ENCODE measurements at regions not wholly inside any gene's neighbourhood (a gene's known extent, or its start where the extent isn't known, plus 50 kb on each side); places are given as distances from the start of the nearest gene placed in this dataset.

- TF ChIP-seq FOXP4 (CRISPR knock-in tag; IDR thresholded peaks at IDR 0.05), result peak; percentile 14; the same call in 1 of the 2 replicates
- TF ChIP-seq SOX15 (CRISPR knock-in tag; IDR thresholded peaks at IDR 0.05), result no peak
- 0 out of 2 replicates have a peak, but pooled peaks have one; percentile 49 for TF ChIP-seq ETV6 (CRISPR knock-in tag; IDR thresholded peaks at IDR 0.05)
- no peak for TF ChIP-seq ATF2 (CRISPR knock-in tag; IDR thresholded peaks at IDR 0.05; ENCODE audit: borderline replicate concordance, low read depth)
- no peak for TF ChIP-seq MAX (CRISPR knock-in tag; IDR thresholded peaks at IDR 0.05)
- no peak for TF ChIP-seq FOXP1 (CRISPR knock-in tag; IDR thresholded peaks at IDR 0.05; ENCODE audit: borderline replicate concordance)
- no peak for TF ChIP-seq EMX1 (CRISPR knock-in tag; IDR thresholded peaks at IDR 0.05)
These were observed 93.2 kb upstream of the OTX2 start (continued) for GRCh38 chr14:56903304-56903969.

DNA sequence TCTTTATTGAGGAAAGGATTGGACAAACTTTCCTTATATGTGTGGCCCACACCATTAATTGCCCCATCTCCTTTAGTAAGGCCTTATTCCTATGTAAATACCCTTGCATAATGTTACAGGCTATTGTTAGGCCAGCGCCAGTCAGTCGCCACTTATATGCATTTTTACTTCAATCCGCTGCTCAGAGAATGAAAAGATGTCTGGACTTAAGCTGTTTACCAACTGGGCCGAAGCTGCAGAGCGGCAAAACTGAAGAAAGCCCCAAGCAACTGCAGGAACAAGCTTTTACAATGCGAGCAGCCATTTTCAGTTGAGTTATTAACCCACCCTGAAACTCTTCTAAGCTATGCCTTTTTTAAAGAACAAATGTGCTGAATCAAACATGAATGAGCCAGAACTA is 92.1 kb upstream of the OTX2 start:
- TF ChIP-seq SP1 (CRISPR knock-in tag; conservative IDR thresholded peaks at IDR 0.05), result no peak
- TF ChIP-seq ATF3 (CRISPR knock-in tag; conservative IDR thresholded peaks at IDR 0.05), result no peak
- TF ChIP-seq, protein P1, sequence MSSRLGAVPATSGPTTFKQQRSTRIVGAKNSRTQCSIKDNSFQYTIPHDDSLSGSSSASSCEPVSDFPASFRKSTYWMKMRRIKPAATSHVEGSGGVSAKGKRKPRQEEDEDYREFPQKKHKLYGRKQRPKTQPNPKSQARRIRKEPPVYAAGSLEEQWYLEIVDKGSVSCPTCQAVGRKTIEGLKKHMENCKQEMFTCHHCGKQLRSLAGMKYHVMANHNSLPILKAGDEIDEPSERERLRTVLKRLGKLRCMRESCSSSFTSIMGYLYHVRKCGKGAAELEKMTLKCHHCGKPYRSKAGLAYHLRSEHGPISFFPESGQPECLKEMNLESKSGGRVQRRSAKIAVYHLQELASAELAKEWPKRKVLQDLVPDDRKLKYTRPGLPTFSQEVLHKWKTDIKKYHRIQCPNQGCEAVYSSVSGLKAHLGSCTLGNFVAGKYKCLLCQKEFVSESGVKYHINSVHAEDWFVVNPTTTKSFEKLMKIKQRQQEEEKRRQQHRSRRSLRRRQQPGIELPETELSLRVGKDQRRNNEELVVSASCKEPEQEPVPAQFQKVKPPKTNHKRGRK (CRISPR knock-in tag; IDR thresholded peaks at IDR 0.05; ENCODE audit: borderline replicate concordance), result no peak
- TF ChIP-seq, protein P2, sequence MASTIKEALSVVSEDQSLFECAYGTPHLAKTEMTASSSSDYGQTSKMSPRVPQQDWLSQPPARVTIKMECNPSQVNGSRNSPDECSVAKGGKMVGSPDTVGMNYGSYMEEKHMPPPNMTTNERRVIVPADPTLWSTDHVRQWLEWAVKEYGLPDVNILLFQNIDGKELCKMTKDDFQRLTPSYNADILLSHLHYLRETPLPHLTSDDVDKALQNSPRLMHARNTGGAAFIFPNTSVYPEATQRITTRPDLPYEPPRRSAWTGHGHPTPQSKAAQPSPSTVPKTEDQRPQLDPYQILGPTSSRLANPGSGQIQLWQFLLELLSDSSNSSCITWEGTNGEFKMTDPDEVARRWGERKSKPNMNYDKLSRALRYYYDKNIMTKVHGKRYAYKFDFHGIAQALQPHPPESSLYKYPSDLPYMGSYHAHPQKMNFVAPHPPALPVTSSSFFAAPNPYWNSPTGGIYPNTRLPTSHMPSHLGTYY (CRISPR knock-in tag; IDR thresholded peaks at IDR 0.05), result no peak
- TF ChIP-seq, protein P3, sequence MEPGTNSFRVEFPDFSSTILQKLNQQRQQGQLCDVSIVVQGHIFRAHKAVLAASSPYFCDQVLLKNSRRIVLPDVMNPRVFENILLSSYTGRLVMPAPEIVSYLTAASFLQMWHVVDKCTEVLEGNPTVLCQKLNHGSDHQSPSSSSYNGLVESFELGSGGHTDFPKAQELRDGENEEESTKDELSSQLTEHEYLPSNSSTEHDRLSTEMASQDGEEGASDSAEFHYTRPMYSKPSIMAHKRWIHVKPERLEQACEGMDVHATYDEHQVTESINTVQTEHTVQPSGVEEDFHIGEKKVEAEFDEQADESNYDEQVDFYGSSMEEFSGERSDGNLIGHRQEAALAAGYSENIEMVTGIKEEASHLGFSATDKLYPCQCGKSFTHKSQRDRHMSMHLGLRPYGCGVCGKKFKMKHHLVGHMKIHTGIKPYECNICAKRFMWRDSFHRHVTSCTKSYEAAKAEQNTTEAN (CRISPR knock-in tag; IDR thresholded peaks at IDR 0.05), result no peak
- no peak for TF ChIP-seq NFYB (CRISPR knock-in tag; conservative IDR thresholded peaks at IDR 0.05; ENCODE audit: low read depth)
- H3K36me3 Mint-ChIP-seq, result no peaks in the 10 kb centered on the region
- POLR2A ChIA-PET, result no interaction called here
- peak overlapping the region; percentile 88 for H3K27ac Mint-ChIP-seq
- CTCF ChIA-PET, result interaction anchor here (1.5 kb wide), 1 partner anchor 13 kb away, joined by 4 read pairs; no protein-coding TSS in a partner anchor
- H3K27me3 Mint-ChIP-seq (ENCODE audit: low read depth), result peaks cover 57% of the 10 kb centered on the region
- ATAC-seq (no peak), DNase-seq (ENCODE audit: low spot score) (no peak)
- H3K9me3 Mint-ChIP-seq, result peaks cover 5% of the 10 kb centered on the region; the same call in 1 of the 2 replicates
- peak overlapping the region; percentile 29 for H3K4me3 Mint-ChIP-seq
- H3K4me1 Mint-ChIP-seq, result peaks cover 85% of the 10 kb centered on the region

DNA sequence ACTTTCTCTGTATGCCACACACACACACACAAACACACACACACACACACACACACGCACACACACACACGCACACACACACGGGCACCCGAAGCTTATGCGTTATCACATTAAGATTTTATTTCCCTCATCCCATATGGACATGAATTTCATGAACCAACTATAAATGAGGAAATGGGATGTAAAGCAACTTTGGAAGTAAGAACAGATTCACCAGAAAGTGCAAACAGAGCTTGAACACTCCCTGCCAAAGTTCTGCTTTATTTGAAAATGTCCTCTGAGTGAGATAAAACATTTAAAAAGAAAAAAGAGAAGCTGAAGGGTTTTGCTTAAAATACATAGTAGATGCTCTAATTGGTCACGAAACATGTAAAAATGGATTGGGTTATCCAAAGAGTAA is 90.4 kb upstream of the OTX2 start:
- DNase-seq (ENCODE audit: low spot score) (no peak), ATAC-seq (no peak)
- Mint-ChIP-seq H3K27ac (peak overlapping the region; percentile 16; the same call in 1 of the 2 replicates), H3K9me3 (peaks cover 1% of the 10 kb centered on the region; the same call in 1 of the 2 replicates), H3K27me3 (ENCODE audit: low read depth) (peaks cover 63% of the 10 kb centered on the region), H3K4me1 (peaks cover 90% of the 10 kb centered on the region), H3K36me3 (no peaks in the 10 kb centered on the region), H3K4me3 (no peak overlapping the region)
- ChIA-PET POLR2A (no interaction called here), CTCF (interaction anchor here (0.6 to 1.4 kb wide), 2 partner anchors 26 to 490 kb away, joined by 3 read pairs; partner anchors contain the start of gene NAA30)
- no peak for TF ChIP-seq AFF4 (CRISPR knock-in tag; IDR thresholded peaks at IDR 0.05; ENCODE audit: borderline replicate concordance)
- TF ChIP-seq, protein P3 (CRISPR knock-in tag; IDR thresholded peaks at IDR 0.05), result no peak
- TF ChIP-seq, protein P4, sequence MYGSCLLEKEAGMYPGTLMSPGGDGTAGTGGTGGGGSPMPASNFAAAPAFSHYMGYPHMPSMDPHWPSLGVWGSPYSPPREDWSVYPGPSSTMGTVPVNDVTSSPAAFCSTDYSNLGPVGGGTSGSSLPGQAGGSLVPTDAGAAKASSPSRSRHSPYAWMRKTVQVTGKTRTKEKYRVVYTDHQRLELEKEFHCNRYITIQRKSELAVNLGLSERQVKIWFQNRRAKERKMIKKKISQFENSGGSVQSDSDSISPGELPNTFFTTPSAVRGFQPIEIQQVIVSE (CRISPR knock-in tag; IDR thresholded peaks at IDR 0.05; ENCODE audit: borderline replicate concordance), result no peak
- no peak for TF ChIP-seq SOX15 (CRISPR knock-in tag; IDR thresholded peaks at IDR 0.05)
- no peak for TF ChIP-seq ZNF396 (CRISPR knock-in tag; IDR thresholded peaks at IDR 0.05; ENCODE audit: borderline replicate concordance)

Data from WTC11 (cell line).